ENCODE measurements at regions not wholly inside any gene's neighbourhood (a gene's known extent, or its start where the extent isn't known, plus 50 kb on each side); places are given as distances from the start of the nearest gene placed in this dataset.

GRCh38 chr4:163988865-163989264 is 494.4 kb downstream of the TMA16 start:
- no peak for TF ChIP-seq POLR2A (IDR thresholded peaks at IDR 0.05; ENCODE audit: low read length)
- no peak for DNase-seq

GRCh38 chr4:163991298-163991865 is 496.9 kb downstream of the TMA16 start:
- no peak for DNase-seq
- TF ChIP-seq GATA1 (IDR thresholded peaks at IDR 0.05; ENCODE audit: low read depth, low read length) (no peak), POLR2A (IDR thresholded peaks at IDR 0.05; ENCODE audit: low read length) (no peak)

- TF ChIP-seq GATA1 (IDR thresholded peaks at IDR 0.05; ENCODE audit: low read depth, low read length): no peak
- no peak for TF ChIP-seq POLR2A (IDR thresholded peaks at IDR 0.05; ENCODE audit: low read length)
- no peak for DNase-seq
These were observed 514.9 kb downstream of the TMA16 start for GRCh38 chr4:164009435-164009834.

GRCh38 chr4:164011791-164012190 is 517.3 kb downstream of the TMA16 start:
- TF ChIP-seq POLR2A (IDR thresholded peaks at IDR 0.05; ENCODE audit: low read length) (no peak), GATA1 (IDR thresholded peaks at IDR 0.05; ENCODE audit: low read depth, low read length) (no peak)
- no peak for DNase-seq

GRCh38 chr4:164012396-164013027 is 518.0 kb downstream of the TMA16 start:
- DNase-seq: peak; percentile 4 to 20
- TF ChIP-seq POLR2A (IDR thresholded peaks at IDR 0.05; ENCODE audit: low read length): no peak
- no peak for TF ChIP-seq GATA1 (IDR thresholded peaks at IDR 0.05; ENCODE audit: low read depth, low read length)

GRCh38 chr4:164021947-164022346 is 527.5 kb downstream of the TMA16 start:
- no peak for DNase-seq
- TF ChIP-seq POLR2A (IDR thresholded peaks at IDR 0.05; ENCODE audit: low read length) (no peak), GATA1 (IDR thresholded peaks at IDR 0.05; ENCODE audit: low read depth, low read length) (no peak)

- DNase-seq: no peak
- TF ChIP-seq GATA1 (IDR thresholded peaks at IDR 0.05; ENCODE audit: low read depth, low read length) (no peak), POLR2A (IDR thresholded peaks at IDR 0.05; ENCODE audit: low read length) (no peak)
These were observed 528.7 kb downstream of the TMA16 start for GRCh38 chr4:164023214-164023613.

GRCh38 chr4:164027805-164028204 is 533.3 kb downstream of the TMA16 start:
- DNase-seq: no peak
- TF ChIP-seq GATA1 (IDR thresholded peaks at IDR 0.05; ENCODE audit: low read depth, low read length): no peak

- DNase-seq: no peak
- TF ChIP-seq POLR2A (IDR thresholded peaks at IDR 0.05; ENCODE audit: low read length) (no peak), GATA1 (IDR thresholded peaks at IDR 0.05; ENCODE audit: low read depth, low read length) (no peak)
These were observed 545.0 kb downstream of the TMA16 start for GRCh38 chr4:164039482-164039881.

- TF ChIP-seq POLR2A (IDR thresholded peaks at IDR 0.05; ENCODE audit: low read length) (no peak), GATA1 (IDR thresholded peaks at IDR 0.05; ENCODE audit: low read depth, low read length) (no peak)
- no peak for DNase-seq
These were observed 562.1 kb downstream of the TMA16 start for GRCh38 chr4:164056426-164057142.

- no peak for DNase-seq
- no peak for TF ChIP-seq GATA1 (IDR thresholded peaks at IDR 0.05; ENCODE audit: low read depth, low read length)
- TF ChIP-seq POLR2A (IDR thresholded peaks at IDR 0.05; ENCODE audit: low read length): no peak
These were observed 564.4 kb downstream of the TMA16 start for GRCh38 chr4:164058776-164059445.

GRCh38 chr4:164060456-164060855 is 566.0 kb downstream of the TMA16 start:
- DNase-seq: no peak
- TF ChIP-seq GATA1 (IDR thresholded peaks at IDR 0.05; ENCODE audit: low read depth, low read length): no peak
- no peak for TF ChIP-seq POLR2A (IDR thresholded peaks at IDR 0.05; ENCODE audit: low read length)

- DNase-seq: no peak
- TF ChIP-seq GATA1 (IDR thresholded peaks at IDR 0.05; ENCODE audit: low read depth, low read length) (no peak), POLR2A (IDR thresholded peaks at IDR 0.05; ENCODE audit: low read length) (no peak)
These were observed 573.9 kb downstream of the TMA16 start for GRCh38 chr4:164068392-164068791.

GRCh38 chr4:164070625-164071024 is 576.1 kb downstream of the TMA16 start:
- TF ChIP-seq GATA1 (IDR thresholded peaks at IDR 0.05; ENCODE audit: low read depth, low read length): no peak
- TF ChIP-seq POLR2A (IDR thresholded peaks at IDR 0.05; ENCODE audit: low read length): no peak
- no peak for DNase-seq

All from erythroblast (primary cell).